Type B pancreatic cell (in vitro differentiated cells): ENCODE measurements at regions not wholly inside any gene's neighbourhood (a gene's known extent, or its start where the extent isn't known, plus 50 kb on each side); places are given as distances from the start of the nearest gene placed in this dataset.

Experiments used
- DNase-seq: peaks from one replicate; pipeline ENCODE4 v3.0.0; 2021; ENCODE audit warnings: mixed read lengths; ENCODE audit not compliant: unreplicated experiment; ENCODE audit errors: extremely low spot score
- H3K27ac Mint-ChIP-seq: 2 replicates; pipeline ENCODE4 v1.8.0; 2021; ENCODE audit warnings: mild to moderate bottlenecking, mixed read lengths
- H3K27me3 Mint-ChIP-seq: 2 replicates; pipeline ENCODE4 v1.8.0; 2021; ENCODE audit warnings: mixed read lengths
- H3K36me3 Mint-ChIP-seq: 2 replicates; pipeline ENCODE4 v1.8.0; 2021; ENCODE audit warnings: mixed read lengths
- H3K4me1 Mint-ChIP-seq: one replicate; pipeline ENCODE4 v1.8.0; 2021; ENCODE audit warnings: mixed read lengths; ENCODE audit not compliant: unreplicated experiment
- H3K4me3 Mint-ChIP-seq: 2 replicates; pipeline ENCODE4 v1.8.0; 2021; ENCODE audit warnings: mild to moderate bottlenecking, mixed read lengths
- H3K9me3 Mint-ChIP-seq: 2 replicates; pipeline ENCODE4 v1.8.0; 2021; ENCODE audit warnings: mixed read lengths
- TF ChIP-seq, protein P1 (sequence below): fragments of 200-600 bp; sonication (generic); conservative IDR thresholded peaks from 2 replicates; pipeline ENCODE4 v1.5.0; 2021; ENCODE audit warnings: antibody characterized with exemption, mild to moderate bottlenecking

DNA sequence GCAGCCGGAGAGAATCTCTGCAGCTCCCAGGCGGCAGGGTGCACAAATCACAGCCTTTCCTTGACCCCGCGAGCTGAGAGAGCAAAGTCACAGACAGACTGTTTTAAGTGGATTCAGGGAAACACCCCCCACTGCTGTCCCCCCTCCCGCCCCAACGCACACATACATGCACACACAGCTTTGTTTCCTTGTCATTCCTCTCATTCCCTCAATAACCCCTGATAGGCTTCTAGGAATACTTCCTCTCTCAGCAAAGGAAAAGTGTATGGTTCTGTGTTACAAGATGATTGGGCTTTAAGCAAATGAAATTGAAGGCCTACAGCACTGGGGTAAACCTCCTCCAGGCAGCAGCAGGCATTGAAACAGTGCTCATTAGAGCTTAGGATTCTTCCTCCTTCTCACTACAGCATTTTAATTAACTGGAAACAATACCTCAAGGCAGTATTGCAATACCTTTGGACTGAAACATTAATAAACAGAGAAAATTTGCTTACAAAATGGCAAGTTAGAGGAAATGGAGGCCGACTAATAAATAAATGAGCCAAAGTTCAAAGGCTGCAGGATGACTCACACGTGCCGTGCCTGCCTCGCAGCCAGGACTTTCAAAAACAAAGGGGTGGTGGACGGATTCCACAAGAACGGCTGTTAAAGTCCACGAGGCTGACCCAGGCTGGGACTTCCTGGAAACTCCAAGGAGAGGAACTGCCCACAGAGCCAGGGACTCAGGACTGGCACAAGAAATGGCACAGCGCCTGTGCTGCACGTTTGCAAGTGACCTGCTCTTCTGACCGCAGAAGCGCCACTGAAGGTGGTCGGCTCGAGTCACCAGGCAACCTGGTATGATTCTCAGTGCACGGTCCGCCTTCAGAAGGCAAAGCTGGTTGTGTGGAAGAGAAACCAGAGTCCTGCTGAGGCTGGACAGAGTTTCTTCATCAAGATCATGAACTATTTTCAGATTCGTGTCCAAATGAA, 236.2 kb downstream of the SYK start:
- Mint-ChIP-seq H3K4me3 (peak overlapping the region; percentile 65), H3K36me3 (peaks cover 4% of the 10 kb centered on the region), H3K9me3 (no peaks in the 10 kb centered on the region), H3K27ac (peak overlapping the region; percentile 96), H3K27me3 (peaks cover 3% of the 10 kb centered on the region), H3K4me1 (peaks cover 35% of the 10 kb centered on the region)
- TF ChIP-seq, protein P1, sequence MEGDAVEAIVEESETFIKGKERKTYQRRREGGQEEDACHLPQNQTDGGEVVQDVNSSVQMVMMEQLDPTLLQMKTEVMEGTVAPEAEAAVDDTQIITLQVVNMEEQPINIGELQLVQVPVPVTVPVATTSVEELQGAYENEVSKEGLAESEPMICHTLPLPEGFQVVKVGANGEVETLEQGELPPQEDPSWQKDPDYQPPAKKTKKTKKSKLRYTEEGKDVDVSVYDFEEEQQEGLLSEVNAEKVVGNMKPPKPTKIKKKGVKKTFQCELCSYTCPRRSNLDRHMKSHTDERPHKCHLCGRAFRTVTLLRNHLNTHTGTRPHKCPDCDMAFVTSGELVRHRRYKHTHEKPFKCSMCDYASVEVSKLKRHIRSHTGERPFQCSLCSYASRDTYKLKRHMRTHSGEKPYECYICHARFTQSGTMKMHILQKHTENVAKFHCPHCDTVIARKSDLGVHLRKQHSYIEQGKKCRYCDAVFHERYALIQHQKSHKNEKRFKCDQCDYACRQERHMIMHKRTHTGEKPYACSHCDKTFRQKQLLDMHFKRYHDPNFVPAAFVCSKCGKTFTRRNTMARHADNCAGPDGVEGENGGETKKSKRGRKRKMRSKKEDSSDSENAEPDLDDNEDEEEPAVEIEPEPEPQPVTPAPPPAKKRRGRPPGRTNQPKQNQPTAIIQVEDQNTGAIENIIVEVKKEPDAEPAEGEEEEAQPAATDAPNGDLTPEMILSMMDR = peak; percentile 1
- DNase-seq = no peak

DNA sequence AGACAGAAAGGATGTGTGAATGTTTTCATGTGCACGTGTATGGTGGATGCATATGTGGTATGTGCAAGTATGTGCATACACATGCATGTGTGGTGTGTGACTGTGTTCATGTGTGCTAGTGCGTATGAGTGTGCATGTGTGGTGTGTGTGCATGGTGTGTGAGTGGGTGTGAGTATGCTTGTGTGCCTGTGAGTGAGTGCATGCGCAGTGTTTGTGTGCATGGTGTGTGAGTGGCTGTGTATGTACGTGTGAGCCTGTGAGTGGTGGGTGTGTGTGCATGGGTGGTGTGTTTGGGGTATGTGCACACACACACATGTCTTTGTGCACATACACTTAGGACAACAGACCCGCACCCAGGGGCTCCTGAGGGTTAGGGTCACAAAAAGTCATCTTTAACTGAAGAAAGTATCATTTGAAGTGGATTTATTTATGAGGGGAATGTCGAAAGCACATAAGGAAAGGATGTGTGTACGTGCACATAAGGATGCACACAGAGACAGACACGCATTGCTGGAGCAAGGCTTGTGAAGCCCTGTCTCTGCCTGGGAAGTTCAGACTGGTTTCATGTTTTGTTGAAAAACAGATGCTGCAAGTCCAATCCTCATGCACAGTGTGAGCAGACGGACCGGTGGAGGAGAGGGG, 237.0 kb downstream of the SYK start:
- no peaks in the 10 kb centered on the region for H3K9me3 Mint-ChIP-seq
- H3K36me3 Mint-ChIP-seq = peaks cover 4% of the 10 kb centered on the region
- H3K4me3 Mint-ChIP-seq = peak overlapping the region; percentile 44
- TF ChIP-seq, protein P1 = no peak
- peak overlapping the region; percentile 96 for H3K27ac Mint-ChIP-seq
- peaks cover 38% of the 10 kb centered on the region for H3K4me1 Mint-ChIP-seq
- DNase-seq = no peak
- H3K27me3 Mint-ChIP-seq = peaks cover 3% of the 10 kb centered on the region

DNA sequence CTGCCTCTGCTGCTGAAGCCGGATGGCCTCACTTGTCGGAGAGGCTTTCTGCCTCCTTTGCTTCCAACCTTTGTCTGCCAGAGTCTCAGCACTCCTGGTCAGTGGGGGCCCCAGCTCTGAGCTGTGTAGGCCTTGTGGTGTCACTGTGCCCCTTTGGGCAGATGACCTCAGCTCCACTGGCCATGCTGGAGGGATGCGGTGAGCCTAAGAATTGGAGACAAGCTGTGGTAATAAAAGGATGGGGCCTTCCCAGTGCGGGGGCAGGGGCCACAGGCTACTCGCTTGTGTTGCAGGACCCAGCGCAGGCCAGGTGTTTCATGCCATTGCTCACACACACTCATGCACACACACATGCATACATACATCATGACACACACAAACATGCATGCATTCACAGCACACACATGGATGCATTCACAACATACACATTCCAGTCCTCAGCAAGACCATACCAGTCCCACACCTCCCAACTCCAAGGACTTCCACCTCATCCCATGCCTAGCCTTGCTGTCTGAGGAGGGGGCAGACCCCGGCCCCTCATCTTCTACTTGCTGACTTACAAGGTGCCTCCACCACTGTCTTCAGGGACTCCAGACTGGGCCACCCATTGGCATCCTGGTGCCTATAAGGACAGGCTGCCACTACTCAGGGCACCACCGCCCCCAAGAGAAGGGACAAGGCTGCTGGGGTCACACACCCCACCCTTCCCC, 237.7 kb downstream of the SYK start:
- H3K4me3 Mint-ChIP-seq = no peak overlapping the region

DNA sequence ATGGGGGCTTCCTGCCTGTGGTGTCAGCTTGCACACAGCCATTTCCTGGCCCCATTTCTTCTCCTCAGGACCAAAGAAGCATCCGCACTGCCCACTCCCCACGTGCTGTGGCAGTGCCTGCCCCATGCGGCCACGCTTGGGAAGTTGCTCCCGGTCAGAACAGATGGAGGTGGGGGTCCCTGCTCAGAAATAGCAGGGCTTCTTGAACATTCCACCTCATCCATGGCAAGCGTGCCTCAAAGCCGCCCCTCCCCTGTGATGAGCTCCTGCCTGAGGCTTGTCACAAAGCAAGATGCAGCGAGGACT, 238.2 kb downstream of the SYK start:
- no peak overlapping the region for H3K27ac Mint-ChIP-seq
- peaks cover 47% of the 10 kb centered on the region for H3K4me1 Mint-ChIP-seq
- H3K9me3 Mint-ChIP-seq = no peaks in the 10 kb centered on the region
- TF ChIP-seq, protein P1 = no peak
- H3K27me3 Mint-ChIP-seq = peaks cover 3% of the 10 kb centered on the region
- no peak for DNase-seq
- H3K4me3 Mint-ChIP-seq = no peak overlapping the region
- H3K36me3 Mint-ChIP-seq = peaks cover 4% of the 10 kb centered on the region

More for the DNA sequence above, 237.7 kb downstream of the SYK start:
- H3K27me3 Mint-ChIP-seq = peaks cover 3% of the 10 kb centered on the region
- no peaks in the 10 kb centered on the region for H3K9me3 Mint-ChIP-seq
- peaks cover 4% of the 10 kb centered on the region for H3K36me3 Mint-ChIP-seq
- H3K27ac Mint-ChIP-seq = no peak overlapping the region
- TF ChIP-seq, protein P1 = no peak
- DNase-seq = no peak
- peaks cover 45% of the 10 kb centered on the region for H3K4me1 Mint-ChIP-seq

DNA sequence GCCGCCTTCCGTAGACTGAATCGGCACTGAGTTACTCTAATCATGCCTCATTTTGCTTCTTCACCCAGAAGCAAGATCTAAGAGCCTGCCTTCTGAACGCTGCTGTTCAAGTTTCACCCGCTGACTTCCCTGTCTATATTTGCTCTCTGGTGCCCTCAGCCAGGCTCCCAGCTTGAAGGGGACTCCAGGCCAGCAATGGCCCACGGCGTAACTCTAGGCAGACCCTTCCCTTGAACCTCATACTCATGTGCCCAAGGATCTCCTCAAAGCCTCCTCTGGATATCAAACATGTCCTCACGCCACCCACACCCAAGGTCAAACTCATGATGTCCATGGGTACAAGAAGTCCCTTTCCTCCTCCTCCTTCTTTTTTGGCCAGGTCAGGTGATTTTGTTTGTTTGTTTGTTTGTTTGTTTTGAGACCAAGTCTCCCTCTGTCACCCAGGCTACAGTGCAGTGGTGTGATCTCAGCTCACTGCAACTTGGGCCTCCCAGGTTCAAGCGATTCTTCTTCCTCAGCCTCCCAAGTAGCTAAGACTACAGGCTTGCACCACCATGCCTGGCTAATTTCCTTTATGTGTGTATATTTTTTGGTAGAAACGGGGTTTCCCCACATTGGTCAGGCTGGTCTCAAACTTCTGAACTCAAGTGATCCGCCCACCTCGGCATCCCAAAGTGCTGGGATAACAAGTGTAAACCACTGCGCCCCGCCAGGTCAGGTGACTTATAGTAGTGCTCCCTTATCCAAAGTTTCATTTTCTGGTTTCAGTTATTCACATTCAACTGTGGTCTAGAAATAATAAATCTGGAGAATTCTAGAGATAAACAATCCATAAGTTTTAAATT, 239.0 kb downstream of the SYK start:
- TF ChIP-seq, protein P1 = no peak
- H3K4me3 Mint-ChIP-seq = no peak overlapping the region
- DNase-seq = no peak
- peaks cover 49% of the 10 kb centered on the region for H3K4me1 Mint-ChIP-seq
- peaks cover 4% of the 10 kb centered on the region for H3K9me3 Mint-ChIP-seq
- peaks cover 4% of the 10 kb centered on the region for H3K36me3 Mint-ChIP-seq
- H3K27me3 Mint-ChIP-seq = peaks cover 3% of the 10 kb centered on the region
- no peak overlapping the region for H3K27ac Mint-ChIP-seq
